ENCODE measurements at regions not wholly inside any gene's neighbourhood (a gene's known extent, or its start where the extent isn't known, plus 50 kb on each side); places are given as distances from the start of the nearest gene placed in this dataset.

DNA sequence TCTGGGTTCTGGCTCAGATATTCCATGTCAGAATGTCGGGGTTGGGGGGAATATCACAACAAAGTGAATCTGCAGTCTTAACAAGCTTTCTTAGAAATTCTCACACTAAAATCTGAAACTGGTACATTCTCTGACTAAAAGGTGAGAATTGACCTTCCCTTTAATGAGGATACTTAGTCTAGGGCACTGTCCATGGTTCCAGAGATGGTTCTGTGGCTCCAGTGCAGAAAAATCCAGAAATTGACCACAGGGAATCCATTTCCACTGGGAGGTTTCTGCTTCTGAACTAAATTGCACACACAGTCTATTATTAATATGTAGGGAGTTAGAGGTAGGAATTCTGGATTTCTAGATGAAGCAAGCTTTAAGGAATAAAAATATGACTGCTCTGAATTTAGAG lies 171.6 kb upstream of the OBI1 start:
- no peaks in the 10 kb centered on the region for H3K4me1 Mint-ChIP-seq (ENCODE audit: low read depth)

DNA sequence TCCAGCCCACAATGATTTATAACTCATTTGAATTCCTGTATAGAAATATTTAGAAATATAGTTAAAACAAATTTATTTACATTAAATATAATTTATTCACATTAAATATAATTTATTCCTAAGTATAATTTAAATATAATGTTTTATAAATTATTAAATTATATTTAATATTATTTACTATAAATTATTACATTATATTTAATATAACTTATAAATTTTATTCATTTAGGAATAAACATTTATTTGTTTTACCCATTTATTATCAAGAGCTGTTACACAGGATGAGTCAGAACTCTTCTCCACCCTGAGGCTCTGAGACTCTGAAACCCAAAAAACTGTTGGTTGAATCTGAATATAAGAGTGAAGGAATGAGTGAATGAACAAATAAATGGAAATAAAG lies 170.9 kb upstream of the OBI1 start:
- Mint-ChIP-seq H3K4me3 (ENCODE audit: low read depth) (no peak overlapping the region), H3K27me3 (peaks cover 8% of the 10 kb centered on the region), H3K9me3 (ENCODE audit: low read depth) (no peaks in the 10 kb centered on the region), H3K27ac (no peak overlapping the region), H3K36me3 (ENCODE audit: insufficient read depth) (no peaks in the 10 kb centered on the region), H3K4me1 (ENCODE audit: low read depth) (no peaks in the 10 kb centered on the region)
- TF ChIP-seq, protein P1, sequence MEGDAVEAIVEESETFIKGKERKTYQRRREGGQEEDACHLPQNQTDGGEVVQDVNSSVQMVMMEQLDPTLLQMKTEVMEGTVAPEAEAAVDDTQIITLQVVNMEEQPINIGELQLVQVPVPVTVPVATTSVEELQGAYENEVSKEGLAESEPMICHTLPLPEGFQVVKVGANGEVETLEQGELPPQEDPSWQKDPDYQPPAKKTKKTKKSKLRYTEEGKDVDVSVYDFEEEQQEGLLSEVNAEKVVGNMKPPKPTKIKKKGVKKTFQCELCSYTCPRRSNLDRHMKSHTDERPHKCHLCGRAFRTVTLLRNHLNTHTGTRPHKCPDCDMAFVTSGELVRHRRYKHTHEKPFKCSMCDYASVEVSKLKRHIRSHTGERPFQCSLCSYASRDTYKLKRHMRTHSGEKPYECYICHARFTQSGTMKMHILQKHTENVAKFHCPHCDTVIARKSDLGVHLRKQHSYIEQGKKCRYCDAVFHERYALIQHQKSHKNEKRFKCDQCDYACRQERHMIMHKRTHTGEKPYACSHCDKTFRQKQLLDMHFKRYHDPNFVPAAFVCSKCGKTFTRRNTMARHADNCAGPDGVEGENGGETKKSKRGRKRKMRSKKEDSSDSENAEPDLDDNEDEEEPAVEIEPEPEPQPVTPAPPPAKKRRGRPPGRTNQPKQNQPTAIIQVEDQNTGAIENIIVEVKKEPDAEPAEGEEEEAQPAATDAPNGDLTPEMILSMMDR (IDR thresholded peaks at IDR 0.05; ENCODE audit: unreplicated experiment) = no peak
- no peak for DNase-seq (ENCODE audit: low spot score, unreplicated experiment)

More for the DNA sequence above, 171.6 kb upstream of the OBI1 start:
- Mint-ChIP-seq H3K27ac (no peak overlapping the region), H3K4me3 (ENCODE audit: low read depth) (no peak overlapping the region), H3K9me3 (ENCODE audit: low read depth) (no peaks in the 10 kb centered on the region), H3K36me3 (ENCODE audit: insufficient read depth) (no peaks in the 10 kb centered on the region), H3K27me3 (peaks cover 8% of the 10 kb centered on the region)
- TF ChIP-seq, protein P1 (IDR thresholded peaks at IDR 0.05; ENCODE audit: unreplicated experiment) = no peak
- no peak for DNase-seq (ENCODE audit: low spot score, unreplicated experiment)

DNA sequence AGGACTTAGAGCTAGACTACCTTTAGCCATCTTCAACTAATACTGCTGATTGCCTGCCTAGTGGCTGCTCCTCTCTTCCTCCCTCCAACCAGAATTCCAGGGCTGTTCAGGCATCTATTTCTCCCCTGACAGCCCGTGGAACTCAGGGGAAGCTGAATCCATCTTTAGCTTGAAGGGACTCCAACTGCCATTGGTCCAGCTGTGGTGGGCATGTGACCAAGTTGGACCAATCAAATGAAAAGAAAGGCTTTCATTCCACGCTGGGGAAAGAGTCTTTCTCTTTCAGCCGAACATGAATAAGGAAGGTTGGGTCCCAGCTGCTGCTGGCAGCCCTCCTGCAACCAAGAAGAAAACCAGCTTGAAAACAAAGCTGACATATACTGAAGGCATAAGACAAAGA lies 168.5 kb upstream of the OBI1 start:
- Mint-ChIP-seq H3K36me3 (ENCODE audit: insufficient read depth) (no peaks in the 10 kb centered on the region), H3K9me3 (ENCODE audit: low read depth) (no peaks in the 10 kb centered on the region), H3K27me3 (peaks cover 8% of the 10 kb centered on the region), H3K4me3 (ENCODE audit: low read depth) (no peak overlapping the region), H3K4me1 (ENCODE audit: low read depth) (no peaks in the 10 kb centered on the region), H3K27ac (no peak overlapping the region)
- TF ChIP-seq, protein P1 (IDR thresholded peaks at IDR 0.05; ENCODE audit: unreplicated experiment) = no peak
- no peak for DNase-seq (ENCODE audit: low spot score, unreplicated experiment)

DNA sequence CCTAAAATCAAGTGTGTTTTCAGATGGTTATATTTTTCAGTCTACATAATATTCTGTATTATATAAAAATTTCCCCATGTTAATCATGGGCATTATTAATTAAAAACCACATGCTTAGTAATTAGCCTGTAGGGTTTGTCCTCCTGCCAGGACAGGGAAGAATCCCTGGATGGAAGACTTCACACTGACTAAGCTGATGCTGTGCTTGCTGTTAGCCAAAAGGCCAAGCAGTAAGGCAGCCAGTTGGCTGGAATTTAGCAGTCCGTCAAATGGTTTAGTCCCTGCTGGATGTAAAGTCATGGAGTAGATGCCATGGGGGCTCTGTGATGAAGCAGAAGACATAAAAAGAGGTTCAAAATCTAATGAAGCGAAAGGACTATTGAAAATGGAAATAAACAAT lies 168.0 kb upstream of the OBI1 start:
- H3K4me1 Mint-ChIP-seq (ENCODE audit: low read depth) = no peaks in the 10 kb centered on the region
- TF ChIP-seq, protein P1 (IDR thresholded peaks at IDR 0.05; ENCODE audit: unreplicated experiment) = no peak
- H3K4me3 Mint-ChIP-seq (ENCODE audit: low read depth) = no peak overlapping the region
- no peaks in the 10 kb centered on the region for H3K9me3 Mint-ChIP-seq (ENCODE audit: low read depth)
- no peaks in the 10 kb centered on the region for H3K36me3 Mint-ChIP-seq (ENCODE audit: insufficient read depth)
- no peak for DNase-seq (ENCODE audit: low spot score, unreplicated experiment)
- H3K27me3 Mint-ChIP-seq = peaks cover 8% of the 10 kb centered on the region
- no peak overlapping the region for H3K27ac Mint-ChIP-seq

DNA sequence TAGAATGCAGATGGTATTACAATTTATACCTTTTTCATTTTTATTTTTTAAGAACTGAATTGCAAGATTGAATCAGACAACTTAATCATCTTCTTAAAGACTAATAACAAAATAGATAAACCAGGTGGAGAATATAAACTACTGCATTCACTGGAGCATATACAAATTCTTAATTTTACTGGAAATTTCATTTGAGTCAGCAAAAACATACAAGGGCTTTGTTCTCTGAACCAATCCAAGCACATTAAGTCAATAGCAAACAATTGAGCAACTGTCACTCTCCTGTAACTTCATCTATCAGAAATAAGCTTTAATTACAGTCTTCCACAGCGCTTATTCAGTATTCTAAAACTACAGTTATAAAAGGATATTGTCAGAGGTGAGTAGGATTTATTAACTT lies 167.4 kb upstream of the OBI1 start:
- Mint-ChIP-seq H3K9me3 (ENCODE audit: low read depth) (no peaks in the 10 kb centered on the region), H3K36me3 (ENCODE audit: insufficient read depth) (no peaks in the 10 kb centered on the region), H3K4me3 (ENCODE audit: low read depth) (no peak overlapping the region), H3K27ac (no peak overlapping the region), H3K4me1 (ENCODE audit: low read depth) (no peaks in the 10 kb centered on the region), H3K27me3 (peaks cover 8% of the 10 kb centered on the region)
- TF ChIP-seq, protein P1 (IDR thresholded peaks at IDR 0.05; ENCODE audit: unreplicated experiment) = no peak
- DNase-seq (ENCODE audit: low spot score, unreplicated experiment) = no peak

All from progenitor cell of endocrine pancreas (in vitro differentiated cells).